ENCODE measurements at regions not wholly inside any gene's neighbourhood (a gene's known extent, or its start where the extent isn't known, plus 50 kb on each side); places are given as distances from the start of the nearest gene placed in this dataset.

GRCh38 chr6:6515691-6516607, 72.6 kb upstream of the LY86 start:
- Mint-ChIP-seq H3K4me1 (ENCODE audit: low read depth) (peaks cover 59% of the 10 kb centered on the region), H3K9me3 (ENCODE audit: low read depth) (no peaks in the 10 kb centered on the region), H3K27ac (peak overlapping the region; percentile 82), H3K36me3 (no peaks in the 10 kb centered on the region), H3K4me3 (peak overlapping the region; percentile 83), H3K27me3 (peaks cover 28% of the 10 kb centered on the region)

GRCh38 chr6:6516666-6517458, 71.7 kb upstream of the LY86 start:
- Mint-ChIP-seq H3K27ac (no peak overlapping the region), H3K9me3 (ENCODE audit: low read depth) (no peaks in the 10 kb centered on the region), H3K36me3 (no peaks in the 10 kb centered on the region), H3K27me3 (peaks cover 22% of the 10 kb centered on the region), H3K4me3 (peak overlapping the region; percentile 83), H3K4me1 (ENCODE audit: low read depth) (peaks cover 59% of the 10 kb centered on the region)

- H3K27ac Mint-ChIP-seq, result no peak overlapping the region
- H3K27me3 Mint-ChIP-seq, result peaks cover 19% of the 10 kb centered on the region
- H3K9me3 Mint-ChIP-seq (ENCODE audit: low read depth), result no peaks in the 10 kb centered on the region
- no peaks in the 10 kb centered on the region for H3K36me3 Mint-ChIP-seq
- H3K4me3 Mint-ChIP-seq, result peak overlapping the region; percentile 18
- H3K4me1 Mint-ChIP-seq (ENCODE audit: low read depth), result peaks cover 56% of the 10 kb centered on the region
These were observed 69.7 kb upstream of the LY86 start for GRCh38 chr6:6518631-6519427.

GRCh38 chr6:6521961-6522482, 66.5 kb upstream of the LY86 start:
- Mint-ChIP-seq H3K27ac (no peak overlapping the region), H3K4me1 (ENCODE audit: low read depth) (peaks cover 29% of the 10 kb centered on the region), H3K9me3 (ENCODE audit: low read depth) (no peaks in the 10 kb centered on the region), H3K4me3 (no peak overlapping the region), H3K27me3 (peaks cover 14% of the 10 kb centered on the region), H3K36me3 (no peaks in the 10 kb centered on the region)

- Mint-ChIP-seq H3K27me3 (peaks cover 14% of the 10 kb centered on the region), H3K27ac (no peak overlapping the region), H3K4me3 (no peak overlapping the region), H3K4me1 (ENCODE audit: low read depth) (peaks cover 25% of the 10 kb centered on the region), H3K9me3 (ENCODE audit: low read depth) (no peaks in the 10 kb centered on the region), H3K36me3 (no peaks in the 10 kb centered on the region)
These were observed 65.8 kb upstream of the LY86 start for GRCh38 chr6:6522709-6523108.

GRCh38 chr6:6524951-6525350, 63.6 kb upstream of the LY86 start:
- Mint-ChIP-seq H3K36me3 (no peaks in the 10 kb centered on the region), H3K4me1 (ENCODE audit: low read depth) (peaks cover 3% of the 10 kb centered on the region), H3K27ac (no peak overlapping the region), H3K27me3 (peaks cover 6% of the 10 kb centered on the region), H3K4me3 (no peak overlapping the region), H3K9me3 (ENCODE audit: low read depth) (no peaks in the 10 kb centered on the region)

- H3K27me3 Mint-ChIP-seq, result peaks cover 6% of the 10 kb centered on the region
- no peak overlapping the region for H3K4me3 Mint-ChIP-seq
- no peaks in the 10 kb centered on the region for H3K4me1 Mint-ChIP-seq (ENCODE audit: low read depth)
- no peaks in the 10 kb centered on the region for H3K9me3 Mint-ChIP-seq (ENCODE audit: low read depth)
- no peaks in the 10 kb centered on the region for H3K36me3 Mint-ChIP-seq
- H3K27ac Mint-ChIP-seq, result no peak overlapping the region
These were observed 62.6 kb upstream of the LY86 start for GRCh38 chr6:6525933-6526332.

GRCh38 chr6:6529275-6529674, 59.2 kb upstream of the LY86 start:
- no peaks in the 10 kb centered on the region for H3K4me1 Mint-ChIP-seq (ENCODE audit: low read depth)
- peaks cover 2% of the 10 kb centered on the region for H3K27me3 Mint-ChIP-seq
- H3K4me3 Mint-ChIP-seq, result no peak overlapping the region
- H3K27ac Mint-ChIP-seq, result no peak overlapping the region
- H3K9me3 Mint-ChIP-seq (ENCODE audit: low read depth), result no peaks in the 10 kb centered on the region
- H3K36me3 Mint-ChIP-seq, result no peaks in the 10 kb centered on the region

- Mint-ChIP-seq H3K27me3 (peaks cover 2% of the 10 kb centered on the region), H3K4me1 (ENCODE audit: low read depth) (peaks cover 4% of the 10 kb centered on the region), H3K9me3 (ENCODE audit: low read depth) (no peaks in the 10 kb centered on the region), H3K36me3 (peaks cover 2% of the 10 kb centered on the region), H3K4me3 (no peak overlapping the region), H3K27ac (no peak overlapping the region)
These were observed 55.3 kb upstream of the LY86 start for GRCh38 chr6:6533176-6533575.

- Mint-ChIP-seq H3K4me3 (no peak overlapping the region), H3K27me3 (peaks cover 2% of the 10 kb centered on the region), H3K9me3 (ENCODE audit: low read depth) (no peaks in the 10 kb centered on the region), H3K36me3 (peaks cover 2% of the 10 kb centered on the region), H3K4me1 (ENCODE audit: low read depth) (peaks cover 8% of the 10 kb centered on the region), H3K27ac (no peak overlapping the region)
These were observed 54.1 kb upstream of the LY86 start for GRCh38 chr6:6534399-6534798.

- Mint-ChIP-seq H3K9me3 (ENCODE audit: low read depth) (no peaks in the 10 kb centered on the region), H3K27ac (no peak overlapping the region), H3K4me1 (ENCODE audit: low read depth) (peaks cover 8% of the 10 kb centered on the region), H3K27me3 (no peaks in the 10 kb centered on the region), H3K36me3 (peaks cover 2% of the 10 kb centered on the region), H3K4me3 (no peak overlapping the region)
These were observed 50.8 kb upstream of the LY86 start for GRCh38 chr6:6537488-6538260.

GRCh38 chr6:6538261-6538660, 50.3 kb upstream of the LY86 start:
- no peaks in the 10 kb centered on the region for H3K9me3 Mint-ChIP-seq (ENCODE audit: low read depth)
- no peaks in the 10 kb centered on the region for H3K27me3 Mint-ChIP-seq
- no peak overlapping the region for H3K27ac Mint-ChIP-seq
- H3K4me1 Mint-ChIP-seq (ENCODE audit: low read depth), result peaks cover 8% of the 10 kb centered on the region
- peaks cover 2% of the 10 kb centered on the region for H3K36me3 Mint-ChIP-seq
- H3K4me3 Mint-ChIP-seq, result no peak overlapping the region

Measured in activated naive CD8-positive, alpha-beta T cell (primary cell).